RPMI8226 (cell line): ENCODE measurements at regions not wholly inside any gene's neighbourhood (a gene's known extent, or its start where the extent isn't known, plus 50 kb on each side); places are given as distances from the start of the nearest gene placed in this dataset.
"Not testable (repeated sequence)": the region's sequence is repeated elsewhere in the genome, so short reads cannot be mapped to it uniquely, and the experiment has no call there.

Source experiments
- DNase-seq: peaks from one replicate; pipeline ENCODE4 v3.0.0-alpha.2; 2015

DNA sequence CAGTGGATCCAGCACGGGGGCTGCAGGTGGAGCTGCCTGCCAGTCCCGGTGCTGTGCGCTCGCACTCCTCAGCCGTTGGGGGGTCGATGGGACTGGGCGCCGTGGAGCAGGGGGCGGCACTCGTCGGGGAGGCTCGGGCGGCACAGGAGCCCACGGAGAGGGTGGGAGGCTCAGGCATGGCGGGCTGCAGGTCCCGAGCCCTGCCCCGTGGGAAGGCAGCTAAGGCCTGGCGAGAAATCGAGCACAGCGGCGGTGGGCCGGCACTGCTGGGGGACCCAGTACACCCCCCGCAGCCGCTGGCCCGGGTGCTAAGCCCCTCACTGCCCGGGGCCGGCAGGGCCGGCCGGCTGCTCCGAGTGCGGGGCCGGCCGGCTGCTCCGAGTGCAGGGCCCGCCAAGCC, 52.3 kb upstream of the MARK1 start:
- DNase-seq: not testable (repeated sequence)

DNA sequence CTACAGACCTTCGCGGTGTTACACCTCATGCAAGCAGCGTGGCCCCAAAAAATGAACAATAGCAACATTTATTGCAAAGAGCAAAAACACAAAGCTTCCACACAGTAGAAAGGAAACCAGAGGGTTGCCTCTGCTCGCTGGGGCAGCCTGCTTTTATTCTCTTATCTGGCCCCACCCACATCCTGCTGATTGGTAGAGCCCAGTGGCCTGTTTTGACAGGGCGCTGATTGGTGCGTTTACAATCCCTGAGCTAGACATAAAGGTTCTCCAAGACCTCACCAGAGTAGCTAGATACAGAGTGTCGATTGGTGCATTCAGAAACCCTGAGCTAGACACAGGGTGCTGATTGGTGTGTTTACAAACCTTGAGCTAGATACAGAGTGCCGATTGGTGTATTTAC, 52.8 kb upstream of the MARK1 start:
- DNase-seq: not testable (repeated sequence)

DNA sequence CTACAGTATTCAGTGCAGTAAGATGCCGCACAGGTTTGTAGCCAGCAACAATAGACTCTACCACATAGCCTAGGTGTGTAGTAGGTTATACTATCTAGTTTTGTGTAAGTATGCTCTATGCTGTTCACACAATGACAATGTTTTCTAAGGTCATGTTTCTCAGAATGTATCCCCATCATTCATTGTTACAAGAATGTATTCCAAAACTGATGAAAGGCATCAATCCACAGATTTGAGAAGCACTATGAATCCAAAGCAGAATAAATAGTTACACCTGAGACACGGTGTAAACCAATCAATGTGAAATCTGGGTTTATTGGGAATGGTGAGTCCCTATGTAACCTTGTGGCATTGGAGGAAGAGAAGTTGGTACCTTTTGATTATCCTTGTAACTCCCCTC, 54.5 kb upstream of the MARK1 start:
- no peak for DNase-seq

DNA sequence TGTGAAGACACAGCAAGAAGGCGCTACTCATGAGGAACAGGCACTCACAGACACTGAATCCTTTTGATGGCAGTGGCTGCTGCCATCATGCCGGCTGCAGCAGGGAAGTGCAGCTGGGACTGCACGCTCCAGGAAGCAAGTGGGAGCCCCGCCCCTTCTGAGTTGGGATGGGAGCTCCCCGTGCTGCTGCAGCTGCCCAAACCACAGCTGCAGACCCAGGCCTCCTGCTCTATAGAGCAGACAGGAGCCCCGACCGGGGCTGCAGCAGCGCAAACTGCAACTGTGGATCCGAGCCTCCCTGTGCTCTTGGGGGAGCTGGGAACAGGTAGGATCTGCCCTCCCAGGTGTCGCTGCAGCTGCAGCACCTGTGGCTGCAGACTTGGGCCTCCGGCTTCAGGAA, 65.2 kb upstream of the MARK1 start:
- DNase-seq: peak; percentile 38

DNA sequence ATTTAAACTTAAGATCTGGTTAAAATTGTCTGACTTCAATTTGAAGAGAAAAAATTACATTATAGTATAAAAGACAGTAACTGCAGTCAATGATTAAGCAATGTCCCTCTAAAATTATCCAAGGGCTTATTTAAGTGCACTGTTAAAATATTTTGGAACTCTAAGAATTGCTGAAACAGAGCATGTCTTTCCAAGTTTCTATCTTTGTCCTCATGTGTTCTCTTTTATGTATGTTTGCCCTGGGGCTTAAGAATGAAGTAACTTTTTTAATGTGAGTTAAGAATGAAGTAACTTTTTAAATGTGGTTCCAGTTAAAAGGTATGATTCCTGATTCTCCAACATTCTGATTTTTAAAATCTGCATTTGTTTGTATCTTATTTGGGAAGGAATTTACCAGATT, 69.0 kb upstream of the MARK1 start:
- no peak for DNase-seq

DNA sequence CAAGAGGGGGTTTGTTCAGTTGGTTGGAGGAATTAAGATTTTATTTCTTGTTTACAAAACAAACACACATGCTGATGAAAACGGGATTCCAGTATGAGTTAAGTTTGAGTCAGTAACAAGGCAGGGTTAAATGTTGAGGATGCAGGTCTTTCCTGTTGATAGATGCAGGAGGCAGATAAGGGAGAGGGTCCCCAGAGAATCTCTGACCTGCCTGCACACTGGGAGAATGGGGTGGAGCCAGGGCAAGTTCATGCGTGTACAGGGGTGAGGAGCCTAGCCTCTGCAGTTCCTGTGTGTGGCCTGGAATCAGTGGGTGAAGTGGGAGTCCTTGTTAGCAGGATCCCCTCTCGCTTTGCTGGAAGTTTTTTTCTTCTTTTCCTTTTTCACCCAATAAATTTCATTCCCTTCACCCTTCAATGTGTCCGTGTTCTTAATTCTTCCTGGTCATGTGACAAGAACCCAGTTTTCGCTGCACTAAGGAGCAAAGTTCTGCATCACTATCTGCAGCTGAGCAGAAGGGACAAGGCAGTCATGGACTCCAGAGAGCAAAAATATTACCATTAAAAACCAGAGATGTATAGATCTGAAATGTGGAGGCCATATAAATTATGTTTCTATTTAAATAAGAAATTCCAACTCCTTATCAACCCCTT, 69.9 kb upstream of the MARK1 start:
- no peak for DNase-seq

DNA sequence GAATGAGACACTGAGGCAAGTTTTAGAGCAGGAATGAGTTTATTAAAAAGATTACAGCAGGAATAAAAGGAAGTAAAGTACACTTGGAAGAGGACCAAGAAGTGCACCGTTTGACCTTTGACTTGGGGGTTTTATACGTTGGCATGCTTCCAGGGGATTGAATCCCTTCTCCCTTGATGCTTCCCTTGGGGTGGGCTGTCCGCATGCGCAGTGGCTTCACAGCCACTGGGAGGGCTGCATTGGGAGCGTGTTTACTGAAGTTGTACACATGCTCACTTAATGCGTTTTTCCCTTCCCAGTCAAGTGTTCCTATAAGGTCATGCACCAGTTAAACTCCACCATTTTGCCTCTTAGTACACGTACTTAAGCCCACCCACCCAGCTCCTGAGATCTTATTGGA, 72.4 kb upstream of the MARK1 start:
- DNase-seq: no peak

DNA sequence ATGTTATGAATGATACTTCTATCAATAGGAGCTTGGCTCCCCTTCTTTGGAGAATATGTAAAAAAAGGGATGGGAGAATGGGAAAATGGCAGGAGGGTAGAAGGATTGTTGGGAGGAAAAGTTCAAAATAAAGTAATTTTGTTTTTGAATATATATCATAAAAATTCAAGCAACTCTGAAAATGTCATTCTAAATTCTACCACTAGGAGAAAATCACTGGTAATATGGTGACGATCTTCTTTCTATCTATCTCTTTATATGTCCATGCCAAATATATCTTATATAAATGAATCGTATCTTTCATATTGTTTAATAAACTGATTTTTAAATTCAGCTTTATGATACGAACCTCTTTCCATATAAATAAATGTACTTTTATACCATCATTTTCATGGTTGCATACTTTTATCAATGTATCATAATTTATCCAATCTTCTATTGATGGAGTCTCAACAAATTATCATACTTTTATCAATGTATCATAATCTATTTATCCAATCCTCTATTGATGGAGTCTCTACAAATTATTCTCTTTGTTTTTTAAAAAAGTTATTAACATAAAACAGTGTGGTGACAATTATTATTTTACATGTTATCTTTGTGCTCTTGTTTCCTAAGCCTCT, 73.7 kb upstream of the MARK1 start:
- no peak for DNase-seq

DNA sequence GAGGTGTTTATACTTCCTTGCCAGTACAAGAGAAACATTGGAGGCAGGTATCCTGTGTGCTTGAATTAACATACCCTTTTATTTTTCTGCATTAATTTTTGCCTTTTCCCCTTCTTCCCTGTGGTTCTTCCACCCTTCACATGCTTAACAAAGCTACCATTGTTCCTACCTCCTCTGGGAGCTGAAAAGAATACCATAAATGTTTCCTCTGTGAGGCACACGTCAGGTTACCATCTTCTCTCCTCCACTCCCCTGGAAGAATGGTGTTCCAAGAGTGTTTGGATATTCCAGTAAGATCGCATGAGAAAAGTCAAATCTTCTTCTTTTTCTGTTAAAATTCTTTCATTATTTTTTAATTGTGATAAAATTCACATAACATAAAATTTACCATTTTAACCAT, 74.6 kb upstream of the MARK1 start:
- DNase-seq: no peak

DNA sequence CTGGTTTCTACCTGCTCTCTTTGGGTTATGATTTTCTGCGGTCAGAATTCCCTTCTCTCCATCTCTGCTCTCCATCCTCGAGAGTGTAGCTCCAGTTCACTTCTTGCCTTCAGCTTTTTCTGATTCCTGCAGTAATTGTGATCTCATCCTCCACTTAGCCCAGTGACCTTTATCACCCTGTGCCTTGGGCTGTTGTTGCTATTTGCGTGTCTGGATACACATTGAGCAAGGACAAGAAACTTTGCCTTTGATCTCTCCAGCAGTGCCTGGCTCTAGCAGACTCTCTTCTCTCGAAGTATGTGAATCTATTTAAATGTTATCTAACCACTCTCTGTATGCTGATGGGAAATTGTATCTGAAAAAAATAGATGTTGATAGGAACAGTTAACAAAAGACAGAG, 76.4 kb upstream of the MARK1 start:
- no peak for DNase-seq

DNA sequence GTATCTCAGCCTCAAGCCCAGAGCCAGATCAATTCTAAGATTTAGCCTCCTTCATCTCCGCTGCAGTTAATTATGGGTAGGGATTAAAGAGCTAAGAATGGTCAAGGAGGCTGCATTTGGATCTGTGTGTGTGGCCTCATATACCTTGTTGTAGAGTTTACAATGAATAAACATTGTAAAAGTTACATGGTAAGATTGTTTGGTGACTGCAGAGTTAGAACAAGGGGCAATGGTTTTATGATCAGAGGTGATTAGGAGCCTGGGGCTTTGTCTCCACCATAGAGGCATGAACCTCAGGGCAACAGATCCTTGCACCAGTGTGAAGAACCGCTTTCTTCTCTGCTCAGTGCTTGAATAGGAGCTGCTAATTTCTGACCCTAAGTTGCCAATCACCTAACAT, 77.0 kb upstream of the MARK1 start:
- DNase-seq: no peak

DNA sequence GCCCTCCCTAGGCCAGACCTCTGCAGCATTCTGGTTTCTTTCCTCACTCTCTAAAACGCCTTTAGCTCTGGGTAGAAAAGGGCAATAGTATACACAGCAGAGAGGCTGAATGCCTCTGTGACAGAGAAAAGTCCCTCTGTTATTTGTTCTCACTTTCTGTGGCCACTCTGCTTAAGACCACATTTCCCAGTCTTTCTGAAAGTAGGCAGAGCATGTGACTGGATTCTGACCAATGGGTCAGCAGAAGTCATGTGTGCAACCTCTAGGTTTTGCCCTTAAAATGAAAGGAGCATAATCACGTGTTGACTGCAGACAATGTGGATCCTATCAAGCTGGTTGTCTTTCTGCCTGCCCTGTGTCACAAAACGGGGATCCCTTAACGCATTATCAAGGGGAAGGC, 79.7 kb upstream of the MARK1 start:
- DNase-seq: peak; percentile 12

DNA sequence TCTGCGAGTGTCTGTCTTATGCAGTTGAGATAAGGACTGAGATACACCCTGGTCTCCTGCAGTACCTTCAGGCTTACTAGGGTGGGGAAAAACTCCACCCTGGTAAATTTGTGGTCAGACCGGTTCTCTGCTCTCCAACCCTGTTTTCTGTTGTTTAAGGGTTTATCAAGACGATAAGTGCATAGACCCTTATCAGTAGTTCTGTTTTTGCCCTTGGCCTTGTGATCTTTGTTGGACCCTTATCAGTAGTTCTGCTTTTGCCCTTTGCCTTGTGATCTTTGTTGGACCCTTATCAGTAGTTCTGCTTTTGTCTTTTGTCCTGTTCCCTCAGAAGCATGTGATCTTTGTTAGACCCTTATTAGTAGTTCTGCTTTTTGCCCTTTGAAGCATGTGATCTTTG, 83.3 kb upstream of the MARK1 start:
- DNase-seq: not testable (repeated sequence)

DNA sequence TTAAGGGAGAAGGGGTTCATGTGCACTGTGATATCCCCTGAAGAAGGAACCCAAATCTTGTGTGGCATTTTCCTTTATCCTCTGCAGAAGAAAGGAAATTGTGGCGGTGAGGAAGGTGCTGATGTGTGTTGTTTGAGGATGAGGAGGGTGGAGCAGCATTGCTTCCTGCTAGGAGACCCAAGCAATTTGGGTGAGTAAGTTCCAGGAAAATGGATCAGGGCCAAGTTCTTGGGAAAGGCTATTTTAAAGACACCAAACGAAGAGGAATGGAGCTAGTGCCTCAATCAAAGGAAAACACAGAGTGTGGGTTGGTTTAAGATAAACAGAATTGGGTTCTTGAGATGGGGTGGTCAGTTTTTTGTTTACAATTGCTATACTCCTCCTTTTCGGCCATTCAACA, 86.7 kb upstream of the MARK1 start:
- DNase-seq: no peak

DNA sequence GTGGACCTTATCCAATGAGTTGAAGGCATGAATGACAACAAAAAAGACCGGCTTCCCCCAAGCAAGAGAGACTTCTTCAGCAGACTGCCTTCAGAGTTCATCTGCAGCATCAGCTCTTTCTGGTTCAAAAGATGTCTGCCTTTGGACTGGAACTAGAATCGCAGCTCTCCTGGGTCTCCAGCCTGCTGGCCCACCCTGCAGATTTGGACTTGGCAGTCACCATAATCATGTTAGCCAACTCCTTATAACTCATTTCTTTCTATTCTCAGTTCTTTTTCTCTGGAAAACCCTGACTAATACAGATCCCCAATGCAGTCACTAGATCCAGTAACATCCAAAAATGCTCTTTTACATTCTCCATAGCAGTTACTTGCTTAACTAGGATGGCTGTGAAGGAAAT, 89.2 kb upstream of the MARK1 start:
- no peak for DNase-seq

DNA sequence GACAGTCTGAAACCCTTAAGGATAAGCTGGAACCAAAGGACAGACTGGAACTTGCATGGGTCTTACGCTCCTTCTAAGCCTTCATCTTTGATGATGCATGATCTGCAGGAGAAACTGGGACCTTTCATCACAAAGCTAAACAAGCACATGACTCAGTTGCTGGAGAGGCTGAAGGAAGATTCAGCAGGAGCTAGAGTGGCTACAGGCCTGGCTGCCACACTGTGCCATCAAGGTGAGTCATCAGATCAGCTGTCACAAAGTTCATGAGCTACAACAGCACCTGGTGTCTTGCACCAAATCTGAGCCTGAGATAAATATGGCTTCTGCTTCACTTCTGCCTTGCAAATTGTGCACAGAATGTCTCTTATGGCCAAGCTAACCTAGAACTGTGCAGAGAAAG, 95.5 kb upstream of the MARK1 start:
- peak; percentile 68 for DNase-seq

DNA sequence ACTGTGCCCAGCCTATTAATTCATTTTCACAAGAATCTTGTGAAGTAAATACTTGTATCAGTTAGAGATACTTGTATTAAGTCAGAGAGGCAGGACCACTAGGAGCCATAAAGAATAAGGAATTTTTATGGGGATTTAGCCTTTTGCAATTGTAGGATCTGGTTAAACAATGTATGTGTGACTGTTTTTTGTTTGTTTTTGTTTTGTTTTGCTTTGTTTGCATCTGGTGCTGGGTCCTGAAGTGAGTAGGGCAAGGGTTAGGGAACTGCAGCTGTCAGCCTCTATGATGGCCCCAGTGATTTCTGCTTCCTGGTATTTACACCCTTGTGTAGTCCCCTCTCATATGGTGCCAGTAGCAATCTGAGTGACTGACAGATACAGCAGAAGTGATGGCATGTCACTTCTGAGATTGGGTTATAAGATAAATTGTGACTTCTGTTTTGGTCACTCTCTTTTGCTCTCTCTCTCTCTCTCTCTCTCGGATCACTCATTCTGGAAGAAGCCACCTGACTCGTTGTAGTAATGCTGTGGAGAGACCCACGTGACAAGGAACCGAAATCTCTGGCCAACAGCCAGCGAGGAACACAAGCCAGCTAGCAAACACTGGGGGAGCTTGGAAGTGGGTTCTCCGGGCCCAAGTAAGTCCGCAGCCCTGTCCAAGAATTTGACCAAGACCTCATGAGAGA, 96.2 kb upstream of the MARK1 start:
- peak; percentile 80 for DNase-seq

DNA sequence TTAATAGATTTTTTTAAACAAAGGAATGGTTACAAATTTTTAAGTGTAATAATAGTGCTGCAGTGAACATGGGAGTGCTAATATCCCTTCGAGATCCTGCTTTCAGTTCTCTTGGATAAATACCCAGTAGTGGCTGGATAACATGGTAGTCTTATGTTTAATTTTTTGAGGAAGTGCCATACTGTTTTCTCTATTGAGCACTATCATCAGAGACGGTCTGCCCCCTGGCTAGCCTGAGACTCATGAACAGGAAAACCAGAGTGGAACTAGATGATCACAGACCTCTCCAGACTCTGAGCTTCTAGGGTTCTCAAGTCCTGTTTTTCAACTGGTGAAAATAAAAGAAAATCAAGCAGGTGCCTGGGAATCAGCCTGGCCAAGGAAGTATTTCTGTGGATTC, 97.3 kb upstream of the MARK1 start:
- DNase-seq: peak; percentile 20

DNA sequence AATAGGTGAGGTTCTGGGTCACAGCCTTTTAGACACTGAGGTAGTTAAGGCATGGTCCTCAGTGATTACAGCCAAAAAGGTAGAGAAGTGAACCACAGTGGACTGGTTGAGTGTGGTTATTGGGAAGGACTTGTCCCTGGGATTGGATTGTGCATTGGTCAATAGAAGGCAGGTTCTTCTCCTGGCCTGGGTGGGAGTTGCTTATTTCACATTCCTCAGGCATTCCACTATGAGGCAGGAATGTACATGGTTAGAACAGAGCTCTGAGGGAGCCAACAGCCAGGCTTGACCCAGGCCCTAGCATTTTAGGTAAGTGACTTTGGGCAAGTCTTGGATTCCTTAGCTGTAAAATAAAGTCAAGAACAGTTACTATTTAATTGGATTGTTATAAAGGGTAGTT, 97.9 kb upstream of the MARK1 start:
- DNase-seq: no peak

DNA sequence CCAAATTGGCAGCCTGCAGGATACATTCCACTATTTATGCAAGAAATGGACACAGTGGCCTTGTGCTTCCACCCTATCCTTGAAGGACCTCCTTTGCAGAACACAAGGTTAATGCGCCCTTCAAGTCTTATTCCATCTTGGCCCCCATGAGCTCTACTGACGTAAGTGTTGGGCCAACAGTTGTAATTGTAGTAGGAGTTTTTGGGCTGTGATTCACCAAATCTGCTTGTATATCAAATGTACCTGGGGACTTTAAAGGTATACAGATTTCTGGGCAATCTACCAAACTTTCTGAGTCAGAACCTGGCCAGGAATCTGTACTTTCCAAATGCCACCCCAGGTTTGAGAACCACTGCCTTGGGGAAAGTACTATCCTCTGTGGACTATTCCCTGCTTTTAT, 100.9 kb upstream of the MARK1 start:
- DNase-seq: peak; percentile 47

DNA sequence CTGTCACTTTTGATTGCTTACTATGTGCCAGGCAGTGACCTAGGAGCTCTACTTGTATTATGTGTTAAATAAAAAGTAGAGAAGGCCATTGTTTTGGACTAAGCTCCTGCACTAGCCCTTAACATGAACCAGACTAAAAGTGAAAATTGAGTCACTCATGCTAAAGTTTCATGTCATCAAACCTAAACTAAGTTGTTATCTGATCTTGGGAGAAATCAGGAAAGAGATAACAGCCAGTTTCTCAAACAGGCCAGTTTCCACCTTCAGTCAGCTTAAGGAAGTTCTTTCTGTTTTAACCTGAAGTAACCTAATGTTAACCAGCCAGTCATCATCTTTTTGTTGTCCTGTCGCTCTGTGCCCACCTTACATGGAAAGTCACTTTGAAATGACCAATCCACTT, 102.1 kb upstream of the MARK1 start:
- no peak for DNase-seq

DNA sequence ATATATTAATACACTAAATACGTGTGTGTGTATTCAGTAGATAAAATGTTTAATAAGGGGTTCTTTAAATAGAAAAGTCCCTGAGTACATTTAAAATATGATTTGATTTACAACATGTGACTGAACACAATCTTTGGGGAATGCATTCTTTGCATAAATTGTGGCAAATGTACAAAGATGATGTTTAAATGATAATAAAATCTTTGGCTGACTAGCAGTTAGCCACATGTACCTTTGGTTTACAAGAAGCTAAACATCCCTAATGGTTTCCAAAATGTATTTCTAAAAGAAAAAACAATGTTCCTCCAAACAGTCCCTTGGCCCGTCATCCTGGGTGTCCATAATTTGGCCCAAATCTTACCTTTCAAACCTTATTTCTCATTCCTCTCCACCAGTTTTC, 106.4 kb upstream of the MARK1 start:
- DNase-seq: no peak

DNA sequence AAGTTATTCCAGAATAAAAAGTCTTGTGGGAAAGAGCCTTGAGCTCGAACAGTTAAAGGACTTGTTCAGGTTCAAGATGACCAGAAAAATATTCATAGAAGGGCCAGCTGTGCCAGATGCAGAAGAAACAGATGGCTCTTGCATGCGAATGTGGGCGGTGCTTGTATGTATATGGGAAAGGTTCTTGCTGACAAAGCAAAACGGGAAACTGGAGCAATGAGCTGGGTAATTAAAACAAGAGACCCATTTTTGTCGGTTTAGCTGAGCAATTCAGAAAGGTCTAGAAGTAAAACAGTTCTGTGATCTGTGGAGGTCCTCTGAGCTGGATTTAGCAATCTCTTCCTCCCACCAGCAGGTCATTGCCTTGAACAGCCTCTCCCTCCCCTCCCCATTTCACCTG, 107.2 kb upstream of the MARK1 start:
- peak; percentile 85 for DNase-seq

DNA sequence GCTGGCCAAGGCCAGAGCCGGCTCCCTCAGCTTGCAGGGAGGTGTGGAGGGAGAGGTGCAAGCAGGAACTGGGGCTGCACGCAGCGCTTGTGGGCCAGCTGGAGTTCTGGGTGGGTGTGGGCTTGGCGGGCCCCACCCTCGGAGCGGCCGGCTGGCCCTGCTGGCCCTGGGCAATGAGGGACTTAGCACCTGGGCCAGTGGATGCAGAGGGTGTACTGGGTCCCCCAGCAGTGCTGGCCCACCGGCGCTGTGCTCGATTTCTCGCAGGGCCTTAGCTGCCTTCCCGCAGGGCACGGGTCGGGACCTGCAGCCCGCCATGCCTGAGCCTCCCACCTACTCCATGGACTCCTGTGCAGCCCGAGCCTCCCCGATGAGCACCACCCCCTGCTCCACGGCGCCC, 115.6 kb upstream of the MARK1 start:
- DNase-seq: not testable (repeated sequence)

DNA sequence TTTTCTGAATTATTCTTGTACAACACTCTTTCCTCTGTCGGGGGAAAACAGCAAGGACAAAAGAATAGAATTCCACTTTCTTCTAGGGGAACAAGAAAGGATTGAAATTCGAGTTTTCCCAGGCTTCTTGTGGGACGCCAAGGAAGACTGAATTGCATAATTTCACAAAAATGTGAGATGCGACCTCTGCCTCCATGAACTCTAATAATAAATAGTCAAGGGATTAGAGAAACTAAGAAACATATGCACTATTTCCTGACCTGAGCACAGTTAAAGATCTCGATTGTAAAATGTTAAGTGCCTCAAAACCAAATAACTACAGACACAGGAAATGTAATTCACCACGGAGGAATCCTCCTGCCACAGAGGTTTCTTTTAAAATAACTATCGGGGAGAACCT, 117.3 kb upstream of the MARK1 start:
- DNase-seq: no peak
